ENCODE measurements at regions not wholly inside any gene's neighbourhood (a gene's known extent, or its start where the extent isn't known, plus 50 kb on each side); places are given as distances from the start of the nearest gene placed in this dataset.
A peak's percentile ranks its signal among the peaks of the same experiment; 100 is the strongest.

DNA sequence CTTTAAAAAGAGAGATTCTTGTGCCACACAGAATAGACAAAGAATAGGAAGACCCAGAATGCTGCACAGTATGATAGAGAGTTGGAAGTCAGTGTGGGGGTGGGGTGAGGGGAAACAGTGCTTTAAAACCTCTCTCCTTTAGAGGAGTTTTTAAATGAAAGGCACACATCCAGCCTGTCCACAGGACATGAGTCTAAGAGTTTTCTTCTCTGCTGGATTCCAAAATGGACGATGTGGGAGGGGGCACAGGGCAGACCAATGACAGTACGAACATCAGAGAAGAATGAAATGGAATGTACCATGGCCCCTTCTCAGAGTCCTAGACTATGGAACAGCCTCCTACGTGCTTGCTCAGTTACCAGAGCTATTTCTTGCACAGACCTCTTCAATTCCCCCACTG, 458.2 kb upstream of the DAB1 start:
- DNase-seq (ENCODE audit: low read depth, low spot score): no peak

DNA sequence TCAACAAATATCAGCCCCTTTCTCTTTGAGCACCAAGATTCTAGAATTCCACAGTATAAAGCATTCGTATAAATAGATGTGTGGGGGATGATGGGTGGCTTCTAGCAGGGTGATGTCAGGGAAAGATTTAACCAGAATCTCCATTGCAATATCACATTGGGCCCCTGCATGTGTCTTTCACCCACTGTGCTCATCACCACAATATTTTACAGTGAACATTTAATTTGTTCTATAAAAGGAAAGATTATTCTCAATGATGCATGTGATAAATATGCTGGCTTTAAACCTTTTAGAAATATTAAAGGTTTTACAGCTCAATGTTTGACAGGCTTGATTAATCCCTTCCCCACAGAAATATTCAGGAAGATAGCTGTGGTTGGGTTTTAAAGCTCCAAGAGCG, 457.8 kb upstream of the DAB1 start:
- DNase-seq (ENCODE audit: low read depth, low spot score): no peak

DNA sequence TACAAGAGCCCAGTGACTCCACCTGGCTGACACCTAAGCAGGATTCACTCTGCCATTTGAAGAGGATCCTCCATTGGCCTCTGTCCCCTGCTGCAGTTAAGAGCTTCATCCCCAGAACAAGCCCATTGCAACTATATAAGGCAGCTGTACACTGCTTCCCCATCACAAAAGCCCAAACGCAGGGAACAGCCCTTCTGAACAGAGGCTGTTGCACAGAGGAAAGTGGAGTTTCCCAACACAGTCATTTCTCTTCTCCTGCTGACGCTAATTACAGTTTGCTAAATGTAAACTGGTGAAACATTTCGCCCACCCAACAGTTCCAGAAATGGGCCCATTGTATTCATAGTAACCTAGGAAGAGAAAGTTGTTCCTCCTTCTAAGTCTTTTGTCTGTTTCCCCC, 455.8 kb upstream of the DAB1 start:
- DNase-seq (ENCODE audit: low read depth, low spot score): no peak

DNA sequence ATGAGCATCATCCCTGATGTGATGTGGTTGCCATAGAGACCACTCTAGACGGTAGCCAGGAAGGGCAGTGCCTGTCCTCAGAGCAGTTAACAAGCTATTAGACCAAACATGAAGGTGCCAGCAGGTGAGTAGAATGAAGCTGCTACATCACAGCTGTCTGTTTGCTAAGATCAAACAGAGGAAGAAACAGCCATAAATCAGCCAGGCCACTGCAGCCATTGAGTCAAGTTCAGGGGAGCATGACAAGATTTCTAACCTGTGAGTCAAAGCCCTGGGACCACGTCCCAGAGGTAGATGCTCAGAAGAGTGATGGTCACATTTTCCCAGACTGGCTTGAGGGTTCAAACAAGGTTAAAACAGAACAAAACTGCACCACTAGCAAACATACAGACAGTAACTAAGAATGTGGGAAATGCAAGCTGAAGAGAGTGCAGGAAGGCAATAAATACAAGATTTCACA, 450.6 kb upstream of the DAB1 start:
- DNase-seq (ENCODE audit: low read depth, low spot score): no peak

DNA sequence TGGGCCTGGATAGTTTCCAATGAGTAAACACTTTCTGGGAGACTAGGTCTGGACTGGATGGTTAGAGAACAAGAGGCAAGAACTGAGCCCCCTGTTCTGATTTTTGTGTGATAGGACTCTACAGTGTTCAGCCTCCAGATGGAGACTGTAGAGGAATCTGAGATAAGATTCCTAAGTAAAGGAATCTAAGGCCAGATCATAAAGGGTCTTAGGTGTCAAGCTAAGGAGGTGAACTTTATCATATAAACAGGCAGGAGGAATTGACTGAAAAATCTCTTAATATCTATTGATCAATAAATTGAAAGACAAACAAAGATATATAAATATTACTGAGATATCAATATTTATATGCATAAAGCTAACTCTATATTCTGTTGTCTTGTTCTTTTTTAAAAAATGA, 449.1 kb upstream of the DAB1 start:
- no peak for DNase-seq (ENCODE audit: low read depth, low spot score)

DNA sequence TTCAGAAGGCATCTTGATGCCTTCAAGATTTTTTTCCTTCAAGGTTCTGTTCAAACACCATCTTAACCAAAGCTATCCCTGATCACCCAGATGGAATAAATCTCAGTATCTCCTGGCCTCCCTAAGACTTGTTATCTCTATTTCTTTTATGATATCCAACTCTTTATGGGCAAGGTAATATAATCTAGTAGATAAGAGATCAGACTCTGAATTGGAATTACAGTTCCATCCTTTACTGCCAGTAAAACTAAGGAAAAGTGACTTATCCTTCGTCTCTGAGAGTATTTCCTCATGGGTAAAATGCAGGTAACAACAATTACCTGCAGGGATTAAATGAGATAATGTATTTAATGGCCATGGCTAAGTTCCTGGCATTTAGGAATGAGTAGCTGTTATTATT, 445.0 kb upstream of the DAB1 start:
- DNase-seq (ENCODE audit: low read depth, low spot score): no peak

DNA sequence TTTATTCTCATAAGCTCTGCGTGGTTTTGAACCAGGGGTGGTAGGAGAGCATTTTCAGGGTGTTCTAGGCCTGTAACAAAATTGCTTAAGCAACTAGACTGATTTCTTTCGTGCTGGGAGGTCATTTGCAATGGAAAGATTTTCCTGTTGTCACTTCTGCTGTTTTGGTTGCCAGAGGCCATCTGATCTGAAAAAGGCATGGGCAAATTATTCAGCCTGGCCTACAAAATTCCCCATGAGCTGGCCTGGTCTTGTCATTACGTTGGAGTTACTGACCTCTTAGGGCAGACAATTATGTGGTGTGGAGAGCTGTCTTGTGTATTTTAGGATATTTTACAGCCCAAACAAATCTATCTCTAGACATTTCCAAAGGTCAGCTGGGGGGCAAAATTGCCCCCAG, 444.4 kb upstream of the DAB1 start:
- peak; percentile 19 for DNase-seq (ENCODE audit: low read depth, low spot score)

DNA sequence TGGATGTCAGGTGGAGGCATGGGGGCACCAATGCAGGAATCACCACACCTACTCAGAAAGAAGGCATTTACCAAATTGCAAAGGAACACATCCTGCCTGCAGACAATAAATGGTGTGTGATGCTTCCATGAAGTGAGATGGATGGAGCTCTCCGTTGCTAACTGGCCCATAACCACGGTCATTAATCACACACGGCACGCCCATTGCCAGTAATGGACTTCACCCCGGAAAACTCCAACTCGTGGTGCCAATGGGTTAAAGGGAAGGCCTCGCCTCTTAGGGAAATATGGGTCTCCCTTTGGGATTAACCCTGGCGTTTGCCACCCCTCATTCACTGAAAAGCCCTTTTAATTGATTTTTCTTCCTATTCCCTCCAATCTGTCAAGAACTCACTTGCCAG, 443.1 kb upstream of the DAB1 start:
- DNase-seq (ENCODE audit: low read depth, low spot score): no peak

DNA sequence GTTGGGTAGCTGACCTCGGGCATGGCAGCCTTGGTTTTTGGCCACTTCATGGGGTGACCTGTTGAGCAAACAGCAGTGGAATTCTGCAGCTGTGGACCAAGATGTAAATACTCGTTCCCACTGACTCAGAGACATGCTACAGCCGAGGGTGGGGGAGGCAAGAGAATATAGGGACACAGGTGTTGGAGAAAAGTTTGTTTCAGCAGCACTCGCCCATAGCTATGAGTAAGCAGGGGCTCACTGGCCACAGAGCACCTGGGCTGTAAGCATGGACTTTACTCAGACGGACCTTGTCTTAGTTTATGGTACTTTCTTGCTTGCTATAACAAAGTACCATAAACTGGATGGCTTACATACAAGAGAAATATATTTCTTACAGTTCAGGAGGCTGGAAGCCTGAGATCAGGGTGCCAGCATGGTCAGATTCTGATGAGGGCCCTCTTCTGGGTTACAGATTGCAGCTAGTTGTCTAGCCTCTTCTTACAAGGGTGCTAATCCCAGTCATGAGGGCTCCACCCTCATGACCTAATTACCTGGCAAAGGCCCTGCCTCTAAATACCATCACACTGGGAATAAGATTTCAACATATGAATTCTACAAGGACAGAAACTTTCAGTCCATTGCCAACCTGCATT, 437.2 kb upstream of the DAB1 start:
- no peak for DNase-seq (ENCODE audit: low read depth, low spot score)

DNA sequence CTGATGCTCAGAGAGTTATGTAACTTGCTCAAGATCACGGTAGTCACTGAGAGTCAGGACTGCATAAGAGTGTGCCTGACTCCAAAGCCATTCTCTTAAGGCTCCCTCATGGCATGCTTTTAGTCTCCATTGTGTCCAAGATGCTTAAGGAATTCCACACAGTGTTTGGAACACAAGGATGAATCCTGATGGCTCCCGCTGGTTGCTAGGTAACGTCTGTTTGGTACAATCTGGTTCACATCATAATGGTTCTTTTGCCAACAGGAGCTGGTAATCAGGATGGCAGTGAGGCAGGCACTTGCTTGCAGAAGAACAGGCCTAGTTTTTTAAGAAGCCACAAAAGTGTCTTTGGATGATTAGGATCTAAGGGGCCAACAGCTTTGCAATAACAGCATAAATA, 436.5 kb upstream of the DAB1 start:
- no peak for DNase-seq (ENCODE audit: low read depth, low spot score)

DNA sequence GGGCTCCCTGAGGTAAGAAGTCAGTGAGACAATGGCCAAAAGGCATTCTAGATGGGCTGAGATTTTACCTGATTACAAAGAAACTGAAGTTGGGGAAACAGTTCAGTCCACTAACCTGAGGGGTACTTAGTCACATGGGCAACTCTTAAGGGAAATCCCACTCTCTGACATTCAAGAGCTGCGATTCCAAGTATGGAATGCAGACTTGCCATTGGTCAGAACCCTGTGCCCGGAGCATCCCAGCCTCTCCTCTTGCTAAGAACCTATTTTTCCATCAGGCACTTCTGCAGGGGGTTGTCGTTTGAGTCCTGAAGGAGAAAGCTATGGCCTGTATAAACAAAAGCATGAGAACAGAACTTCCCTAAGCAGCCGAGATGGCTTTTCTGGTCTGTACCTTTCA, 434.9 kb upstream of the DAB1 start:
- peak; percentile 51 for DNase-seq (ENCODE audit: low read depth, low spot score)

DNA sequence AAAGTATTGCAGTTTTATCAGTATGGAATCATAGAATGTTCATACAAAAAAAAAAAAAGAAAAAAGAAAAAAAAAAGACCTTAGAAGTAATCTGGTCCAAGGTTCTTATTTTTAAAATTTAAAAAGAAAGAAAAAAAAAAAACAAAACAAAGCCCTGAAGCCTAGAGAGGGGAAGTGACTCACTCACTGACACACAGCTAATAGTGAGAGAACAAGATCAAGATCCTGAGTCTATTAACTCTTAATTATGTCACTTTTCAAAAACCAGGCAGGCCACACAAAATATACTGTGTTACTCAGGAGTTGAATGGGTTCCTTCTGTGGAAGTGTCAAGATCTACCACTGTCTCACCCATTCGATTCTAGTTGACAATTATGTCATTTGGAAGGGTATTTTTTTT, 433.9 kb upstream of the DAB1 start:
- DNase-seq (ENCODE audit: low read depth, low spot score): no peak

DNA sequence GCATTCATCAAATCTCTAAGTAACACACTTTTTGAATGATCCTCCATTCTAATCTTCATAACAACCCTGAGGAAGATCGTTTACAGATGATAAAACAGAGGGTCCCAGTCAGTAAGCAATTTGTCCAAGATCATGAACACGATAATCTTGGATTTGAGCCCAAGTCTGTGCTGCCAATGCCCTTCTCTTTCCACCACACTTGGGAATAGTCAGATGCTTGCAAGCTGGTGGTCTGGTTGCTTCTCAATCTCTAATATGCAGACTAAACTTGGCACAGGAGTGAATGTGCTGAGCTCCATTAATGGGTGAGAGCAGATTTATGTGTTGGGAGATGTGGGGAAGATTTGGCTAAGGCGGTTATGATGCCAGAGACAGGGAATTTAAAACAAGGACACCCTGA, 430.6 kb upstream of the DAB1 start:
- DNase-seq (ENCODE audit: low read depth, low spot score): no peak

DNA sequence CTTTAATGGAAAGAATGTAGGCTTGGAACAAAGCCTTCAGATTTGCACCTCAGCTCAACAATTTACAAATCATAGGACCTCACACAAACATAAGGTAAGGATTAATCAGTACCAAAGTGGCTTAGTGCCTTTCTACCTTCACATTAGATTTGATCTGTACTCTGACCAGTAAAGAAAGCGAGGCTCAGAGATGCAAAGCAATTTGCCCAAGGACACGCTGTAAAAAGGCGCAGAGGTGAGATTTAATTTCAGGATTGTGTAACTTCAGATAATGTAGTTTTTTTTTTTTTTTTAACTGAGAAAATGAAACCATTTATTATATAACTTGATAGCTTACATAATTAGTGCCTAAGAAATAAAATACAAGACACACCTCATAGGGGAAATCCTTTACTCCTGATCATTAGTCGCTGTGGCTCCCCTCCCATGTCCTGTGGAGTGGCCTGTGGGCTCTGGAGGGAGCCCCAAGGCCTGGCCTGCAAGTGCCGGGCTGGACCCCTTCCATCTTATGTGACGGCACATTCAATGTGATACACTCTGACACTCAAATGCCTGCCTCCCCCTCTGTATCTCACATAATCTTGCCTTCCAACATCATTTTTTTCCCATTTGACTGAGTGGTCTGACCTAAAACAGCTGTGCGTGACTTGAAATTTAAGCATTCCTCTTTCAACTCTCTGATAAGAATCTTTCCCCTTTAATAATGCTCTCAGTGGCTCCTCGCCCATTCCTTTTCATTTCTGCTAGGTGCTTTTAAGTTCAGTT, 426.5 kb upstream of the DAB1 start:
- no peak for DNase-seq (ENCODE audit: low read depth, low spot score)

DNA sequence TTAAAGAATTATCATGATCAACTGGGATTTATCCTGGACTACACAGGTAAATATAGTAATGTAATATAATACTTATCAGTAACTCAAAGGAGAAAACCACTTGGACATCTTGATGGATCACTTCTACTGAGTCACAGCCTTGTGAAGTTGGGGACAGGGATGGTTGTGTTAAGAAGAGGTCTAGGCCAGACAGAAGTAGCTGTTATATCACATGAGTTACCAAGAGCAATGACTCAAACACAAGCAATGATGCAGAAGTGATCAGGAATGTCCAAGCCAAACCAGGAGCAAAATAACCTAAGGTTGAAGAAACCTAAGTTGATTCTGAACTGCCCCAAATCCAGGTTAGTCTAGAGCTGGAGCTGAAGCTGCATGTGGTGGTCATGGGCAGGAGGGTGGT, 424.5 kb upstream of the DAB1 start:
- no peak for DNase-seq (ENCODE audit: low read depth, low spot score)

DNA sequence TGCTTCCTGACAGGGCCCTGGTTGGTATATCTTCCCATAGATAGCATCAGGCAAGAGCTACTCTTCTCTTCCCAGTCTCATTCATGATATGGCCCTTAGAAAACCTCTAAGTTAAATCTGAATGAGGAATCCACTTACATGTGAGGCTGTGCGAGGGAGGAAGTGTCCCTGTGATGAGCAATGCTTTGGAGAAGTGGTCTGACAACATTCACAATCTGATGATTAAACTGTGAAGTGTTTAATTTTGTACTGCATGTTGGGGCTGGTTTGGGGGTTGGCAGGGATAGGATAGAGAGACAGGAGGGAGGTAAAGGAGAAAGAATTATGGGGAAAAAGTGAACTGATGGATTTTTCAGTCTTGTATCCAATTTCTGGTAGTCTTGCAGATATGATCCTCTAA, 421.2 kb upstream of the DAB1 start:
- no peak for DNase-seq (ENCODE audit: low read depth, low spot score)

DNA sequence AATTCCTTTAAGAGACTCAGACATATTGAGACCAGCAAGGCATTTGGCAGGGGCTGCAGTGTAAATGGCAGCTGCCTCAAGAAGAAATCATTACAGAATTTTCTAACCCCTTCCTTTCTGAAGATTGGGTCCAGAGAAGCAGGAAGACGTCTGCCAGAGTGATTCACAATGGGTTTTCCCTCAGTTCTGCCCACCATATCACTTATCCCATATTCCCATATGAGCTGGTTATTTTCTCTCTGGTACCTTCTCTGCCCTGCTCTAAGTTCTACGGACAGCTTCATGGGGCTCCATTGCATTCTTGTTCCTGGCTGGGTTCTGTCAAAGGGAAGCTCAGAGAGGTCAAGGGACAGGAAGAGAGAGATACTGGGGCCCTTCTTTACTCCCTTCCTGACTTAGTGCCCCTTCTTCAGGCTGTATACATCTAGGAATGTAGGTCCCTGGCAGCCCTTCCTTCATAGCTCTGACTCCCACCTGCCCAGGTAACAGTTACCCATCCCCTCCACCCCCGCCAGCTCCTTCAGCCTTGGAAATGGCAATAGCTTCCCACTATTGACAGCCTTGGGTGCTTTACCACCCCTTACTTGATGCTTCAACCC, 420.6 kb upstream of the DAB1 start:
- no peak for DNase-seq (ENCODE audit: low read depth, low spot score)

DNA sequence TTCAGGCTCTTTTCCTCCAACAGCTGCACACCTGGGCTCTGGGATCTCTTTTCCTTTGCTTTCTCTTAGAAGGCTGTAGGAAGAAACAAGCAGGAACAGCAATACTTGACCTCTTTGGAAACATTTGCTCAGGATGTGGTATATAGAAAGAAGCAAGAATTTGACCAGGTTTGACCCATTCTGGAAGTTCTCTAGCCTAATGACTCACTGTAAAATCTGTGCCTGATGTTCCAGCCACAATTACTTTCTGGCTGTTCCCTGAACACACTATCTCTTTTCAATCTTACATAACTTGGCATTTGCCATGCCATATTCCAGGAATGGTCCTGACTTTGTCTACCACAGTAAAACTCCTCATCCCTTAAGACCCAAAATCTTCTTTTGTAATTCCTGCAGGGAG, 419.9 kb upstream of the DAB1 start:
- no peak for DNase-seq (ENCODE audit: low read depth, low spot score)

DNA sequence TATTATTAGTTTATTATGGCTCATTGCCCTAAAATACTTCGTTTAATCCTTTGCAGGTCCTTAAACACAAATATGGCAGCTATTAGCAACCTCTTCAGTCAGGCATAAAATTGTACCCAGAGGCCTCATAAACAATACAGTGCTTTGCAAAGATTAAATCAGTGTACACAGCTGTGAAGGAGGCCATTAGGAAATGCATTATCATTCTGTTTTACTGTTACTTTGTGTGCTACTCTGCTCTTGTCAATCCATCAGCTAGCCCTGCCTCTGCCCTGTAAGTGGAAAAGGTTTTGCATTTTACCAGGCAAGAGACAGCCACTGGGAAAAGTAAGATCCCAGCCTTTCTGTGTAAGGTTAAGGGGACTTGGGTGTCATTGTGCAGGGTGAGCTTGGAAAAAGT, 415.7 kb upstream of the DAB1 start:
- no peak for DNase-seq (ENCODE audit: low read depth, low spot score)

DNA sequence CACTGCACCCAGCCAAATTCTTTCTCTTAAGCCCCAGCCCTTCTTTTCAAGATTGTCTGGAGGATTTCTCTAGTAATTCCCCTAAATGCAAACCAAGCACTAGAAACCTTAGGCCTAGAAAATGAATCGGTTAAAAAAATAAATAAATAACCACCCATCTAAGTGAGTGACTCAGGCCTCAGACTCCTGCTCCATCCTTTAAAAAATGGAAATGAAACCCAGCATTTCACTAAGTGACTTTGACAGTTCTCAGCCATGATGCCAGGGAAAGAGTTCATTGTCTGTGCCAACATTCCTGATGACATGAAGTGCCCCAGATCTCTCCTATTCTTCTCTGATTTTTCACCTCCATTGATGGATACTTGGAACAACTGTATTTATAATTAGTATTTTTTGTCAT, 415.2 kb upstream of the DAB1 start:
- no peak for DNase-seq (ENCODE audit: low read depth, low spot score)

DNA sequence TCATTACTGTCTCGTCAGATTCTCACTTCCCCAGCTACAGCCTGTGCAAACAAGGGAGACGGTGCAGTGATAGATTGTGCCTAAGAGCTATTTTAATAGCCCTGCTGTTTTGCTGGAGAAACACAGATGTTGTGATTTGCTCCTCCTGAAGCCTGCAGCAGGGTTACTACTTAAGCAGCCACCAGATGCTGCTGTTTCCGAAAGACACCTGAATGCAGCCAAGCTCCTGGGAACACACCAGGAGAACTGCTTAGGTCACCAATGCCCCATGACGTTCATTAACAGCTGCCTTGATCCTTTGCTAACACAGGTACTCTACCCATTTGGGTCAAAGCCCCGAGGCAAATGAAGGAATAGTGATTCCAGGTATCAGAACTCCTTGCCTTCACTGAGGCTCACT, 411.8 kb upstream of the DAB1 start:
- DNase-seq (ENCODE audit: low read depth, low spot score): peak; percentile 22

DNA sequence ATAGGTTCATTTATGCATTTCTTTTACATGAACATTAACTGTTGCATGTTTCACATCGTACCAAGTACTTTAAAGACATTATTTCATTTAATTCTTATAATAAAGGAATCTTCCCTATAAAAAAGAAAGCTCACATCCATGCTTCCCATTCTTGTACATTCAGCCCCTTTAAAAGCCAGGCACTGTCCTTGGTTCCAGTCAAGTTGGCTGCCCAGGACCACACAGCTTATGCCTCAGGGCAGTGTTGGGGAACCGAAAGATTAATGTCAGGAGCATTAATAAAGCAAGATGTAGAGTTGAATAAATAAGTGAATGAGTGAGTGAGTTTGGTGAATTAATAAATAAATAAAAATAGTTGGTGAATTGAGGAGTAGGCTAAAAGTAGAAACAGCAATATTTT, 409.4 kb upstream of the DAB1 start:
- DNase-seq (ENCODE audit: low read depth, low spot score): no peak

DNA sequence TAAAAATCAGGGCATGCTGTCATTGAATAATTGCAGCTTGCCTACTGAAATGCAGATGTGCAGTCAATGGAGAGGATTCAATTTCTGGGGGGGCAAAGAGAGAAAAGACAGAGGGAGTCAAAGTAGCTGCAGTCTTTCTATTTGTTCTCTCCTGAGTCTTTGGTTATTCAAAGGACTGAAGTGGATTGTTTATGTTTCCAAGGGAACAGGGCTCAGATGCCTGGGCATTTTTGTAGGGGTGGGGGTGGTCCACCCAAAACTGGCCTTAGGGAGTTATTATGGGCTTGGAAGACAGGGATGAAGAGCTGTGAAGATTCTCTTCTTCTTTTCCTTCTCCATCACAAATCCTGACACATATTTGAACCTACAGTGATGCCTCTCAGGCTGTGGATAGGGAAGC, 408.8 kb upstream of the DAB1 start:
- peak; percentile 7 for DNase-seq (ENCODE audit: low read depth, low spot score)
